ENCODE measurements at regions not wholly inside any gene's neighbourhood (a gene's known extent, or its start where the extent isn't known, plus 50 kb on each side); places are given as distances from the start of the nearest gene placed in this dataset.

GRCh38 chr5:17897776-17898175 lies 263.5 kb downstream of the TAF11L14 start:
- TF ChIP-seq CTCF (IDR thresholded peaks at IDR 0.05) (no peak), POLR2A (IDR thresholded peaks at IDR 0.05) (no peak)
